ENCODE measurements at regions not wholly inside any gene's neighbourhood (a gene's known extent, or its start where the extent isn't known, plus 50 kb on each side); places are given as distances from the start of the nearest gene placed in this dataset.
"Not testable (repeated sequence)": the region's sequence is repeated elsewhere in the genome, so short reads cannot be mapped to it uniquely, and the experiment has no call there.

GRCh38 chr5:14998491-14998890, 126.9 kb upstream of the ANKH start:
- no peak for TF ChIP-seq CTCF (conservative IDR thresholded peaks at IDR 0.05; ENCODE audit: low read depth, low read length)
- TF ChIP-seq EZH2 (IDR thresholded peaks at IDR 0.05; ENCODE audit: borderline replicate concordance, low read depth, low read length, poor library complexity, severe bottlenecking), result no peak
- no TSS peak for BruUV-seq (replicated peaks)
- ChIA-PET CTCF (no interaction called here), POLR2A (ENCODE audit: low non-redundant PET) (no interaction called here)
- intact Hi-C loops (cut with micrococcal nuclease; ENCODE audit: unreplicated experiment), result no loop called here
- Histone ChIP-seq H3K4me3 (ENCODE audit: low read depth, low read length, poor library complexity, severe bottlenecking) (no peak overlapping the region), H3K4me1 (ENCODE audit: insufficient read depth, low read length, poor library complexity, severe bottlenecking) (no peaks in the 10 kb centered on the region), H3K36me3 (ENCODE audit: insufficient read depth, low read length, poor library complexity, severe bottlenecking) (no peaks in the 10 kb centered on the region), H3K9me3 (ENCODE audit: low read depth, low read length, poor library complexity, severe bottlenecking) (no peaks in the 10 kb centered on the region), H3K27ac (ENCODE audit: low read depth, low read length, poor library complexity, severe bottlenecking) (no peak overlapping the region), H3K27me3 (replicated peaks; ENCODE audit: insufficient read depth, low read depth, low read length, poor library complexity) (peaks cover 20% of the 10 kb centered on the region)
- no peak for DNase-seq (ENCODE audit: low spot score)

GRCh38 chr5:14996997-14997396, 125.4 kb upstream of the ANKH start:
- H3K27ac ChIP-seq (ENCODE audit: low read depth, low read length, poor library complexity, severe bottlenecking), result no peak overlapping the region
- peaks cover 20% of the 10 kb centered on the region for H3K27me3 ChIP-seq (replicated peaks; ENCODE audit: insufficient read depth, low read depth, low read length, poor library complexity)
- TF ChIP-seq EZH2 (IDR thresholded peaks at IDR 0.05; ENCODE audit: borderline replicate concordance, low read depth, low read length, poor library complexity, severe bottlenecking), result no peak
- no peak for TF ChIP-seq CTCF (conservative IDR thresholded peaks at IDR 0.05; ENCODE audit: low read depth, low read length)
- POLR2A ChIA-PET (ENCODE audit: low non-redundant PET), result no interaction called here
- CTCF ChIA-PET, result no interaction called here
- no TSS peak for BruUV-seq (replicated peaks)
- H3K9me3 ChIP-seq (ENCODE audit: low read depth, low read length, poor library complexity, severe bottlenecking), result no peaks in the 10 kb centered on the region
- no peaks in the 10 kb centered on the region for H3K4me1 ChIP-seq (ENCODE audit: insufficient read depth, low read length, poor library complexity, severe bottlenecking)
- DNase-seq (ENCODE audit: low spot score), result no peak
- no peaks in the 10 kb centered on the region for H3K36me3 ChIP-seq (ENCODE audit: insufficient read depth, low read length, poor library complexity, severe bottlenecking)
- intact Hi-C loops (cut with micrococcal nuclease; ENCODE audit: unreplicated experiment), result no loop called here
- no peak overlapping the region for H3K4me3 ChIP-seq (ENCODE audit: low read depth, low read length, poor library complexity, severe bottlenecking)

GRCh38 chr5:14995229-14995628, 123.7 kb upstream of the ANKH start:
- Histone ChIP-seq H3K27me3 (replicated peaks; ENCODE audit: insufficient read depth, low read depth, low read length, poor library complexity) (peaks cover 16% of the 10 kb centered on the region), H3K4me1 (ENCODE audit: insufficient read depth, low read length, poor library complexity, severe bottlenecking) (no peaks in the 10 kb centered on the region), H3K4me3 (ENCODE audit: low read depth, low read length, poor library complexity, severe bottlenecking) (no peak overlapping the region), H3K9me3 (ENCODE audit: low read depth, low read length, poor library complexity, severe bottlenecking) (no peaks in the 10 kb centered on the region), H3K36me3 (ENCODE audit: insufficient read depth, low read length, poor library complexity, severe bottlenecking) (no peaks in the 10 kb centered on the region), H3K27ac (ENCODE audit: low read depth, low read length, poor library complexity, severe bottlenecking) (no peak overlapping the region)
- ChIA-PET CTCF (no interaction called here), POLR2A (ENCODE audit: low non-redundant PET) (no interaction called here)
- no peak for DNase-seq (ENCODE audit: low spot score)
- no TSS peak for BruUV-seq (replicated peaks)
- intact Hi-C loops (cut with micrococcal nuclease; ENCODE audit: unreplicated experiment), result no loop called here
- TF ChIP-seq CTCF (conservative IDR thresholded peaks at IDR 0.05; ENCODE audit: low read depth, low read length), result no peak
- TF ChIP-seq EZH2 (IDR thresholded peaks at IDR 0.05; ENCODE audit: borderline replicate concordance, low read depth, low read length, poor library complexity, severe bottlenecking), result no peak

GRCh38 chr5:14993459-14994133, 122.0 kb upstream of the ANKH start:
- POLR2A ChIA-PET (ENCODE audit: low non-redundant PET); intact Hi-C loops (cut with micrococcal nuclease; ENCODE audit: unreplicated experiment); H3K9me3 ChIP-seq (ENCODE audit: low read depth, low read length, poor library complexity, severe bottlenecking); H3K36me3 ChIP-seq (ENCODE audit: insufficient read depth, low read length, poor library complexity, severe bottlenecking); DNase-seq (ENCODE audit: low spot score); H3K27me3 ChIP-seq (replicated peaks; ENCODE audit: insufficient read depth, low read depth, low read length, poor library complexity); CTCF ChIA-PET; H3K4me1 ChIP-seq (ENCODE audit: insufficient read depth, low read length, poor library complexity, severe bottlenecking); H3K27ac ChIP-seq (ENCODE audit: low read depth, low read length, poor library complexity, severe bottlenecking); H3K4me3 ChIP-seq (ENCODE audit: low read depth, low read length, poor library complexity, severe bottlenecking); BruUV-seq (replicated peaks): not testable (repeated sequence)

- H3K4me3 ChIP-seq (ENCODE audit: low read depth, low read length, poor library complexity, severe bottlenecking); H3K4me1 ChIP-seq (ENCODE audit: insufficient read depth, low read length, poor library complexity, severe bottlenecking); BruUV-seq (replicated peaks); H3K36me3 ChIP-seq (ENCODE audit: insufficient read depth, low read length, poor library complexity, severe bottlenecking); CTCF ChIA-PET; intact Hi-C loops (cut with micrococcal nuclease; ENCODE audit: unreplicated experiment); H3K27ac ChIP-seq (ENCODE audit: low read depth, low read length, poor library complexity, severe bottlenecking); DNase-seq (ENCODE audit: low spot score); H3K27me3 ChIP-seq (replicated peaks; ENCODE audit: insufficient read depth, low read depth, low read length, poor library complexity); POLR2A ChIA-PET (ENCODE audit: low non-redundant PET); H3K9me3 ChIP-seq (ENCODE audit: low read depth, low read length, poor library complexity, severe bottlenecking): not testable (repeated sequence)
Measured at GRCh38 chr5:14992751-14993458, 121.3 kb upstream of the ANKH start.
